ENCODE measurements at regions not wholly inside any gene's neighbourhood (a gene's known extent, or its start where the extent isn't known, plus 50 kb on each side); places are given as distances from the start of the nearest gene placed in this dataset.
A peak's percentile ranks its signal among the peaks of the same experiment; 100 is the strongest.

GRCh38 chr18:22817844-22818243, 115.3 kb upstream of the RBBP8 start:
- Histone ChIP-seq H3K27ac (no peak overlapping the region), H3K36me3 (no peaks in the 10 kb centered on the region), H3K27me3 (peaks cover 0 to 11% (median 0%) of the 10 kb centered on the region in 4 donors), H3K9me3 (no peaks in the 10 kb centered on the region), H3K4me1 (peaks cover 0 to 37% (median 0%) of the 10 kb centered on the region in 3 donors), H3K4me3 (no peak overlapping the region)
- DNase-seq: no peak
- intact Hi-C loops (cut with DNase I): no loop called here
- TF ChIP-seq CTCF (IDR thresholded peaks at IDR 0.05): no peak
- no peak for TF ChIP-seq POLR2A (IDR thresholded peaks at IDR 0.05)
- WGBS, 2 donors: 23 to 30% methylated on average over 1 of the region's 1 CpG

GRCh38 chr18:22822024-22822423, 111.1 kb upstream of the RBBP8 start:
- no peak for DNase-seq
- WGBS, 2 donors: 18 to 27% methylated on average over 3 of the region's 3 CpGs
- intact Hi-C loops (cut with DNase I): no loop called here

GRCh38 chr18:22822841-22823508, 110.2 kb upstream of the RBBP8 start:
- H3K27me3 ChIP-seq: peaks cover 0 to 10% (median 0%) of the 10 kb centered on the region in 4 donors
- peaks cover 0 to 35% (median 0%) of the 10 kb centered on the region in 3 donors for H3K4me1 ChIP-seq
- intact Hi-C loops (cut with DNase I): no loop called here
- no peaks in the 10 kb centered on the region for H3K9me3 ChIP-seq
- H3K36me3 ChIP-seq: no peaks in the 10 kb centered on the region
- TF ChIP-seq CTCF (IDR thresholded peaks at IDR 0.05) (no peak), POLR2A (IDR thresholded peaks at IDR 0.05) (no peak)
- no peak for DNase-seq
- H3K4me3 ChIP-seq: no peak overlapping the region
- 76 to 78% methylated on average over 3 of the region's 3 CpGs for WGBS, 2 donors
- H3K27ac ChIP-seq: no peak overlapping the region

More at GRCh38 chr18:22822024-22822423, 111.1 kb upstream of the RBBP8 start:
- H3K4me3 ChIP-seq: no peak overlapping the region
- no peaks in the 10 kb centered on the region for H3K9me3 ChIP-seq
- H3K4me1 ChIP-seq: peaks cover 0 to 29% (median 0%) of the 10 kb centered on the region in 3 donors
- H3K36me3 ChIP-seq: no peaks in the 10 kb centered on the region
- H3K27ac ChIP-seq: no peak overlapping the region
- peaks cover 0 to 10% (median 0%) of the 10 kb centered on the region in 4 donors for H3K27me3 ChIP-seq
- no peak for TF ChIP-seq POLR2A (IDR thresholded peaks at IDR 0.05)
- TF ChIP-seq CTCF (IDR thresholded peaks at IDR 0.05): no peak

- H3K4me3 ChIP-seq: no peak overlapping the region
- intact Hi-C loops (cut with DNase I): no loop called here
- no peaks in the 10 kb centered on the region for H3K9me3 ChIP-seq
- WGBS, 2 donors: 24 to 31% methylated on average over 4 of the region's 4 CpGs
- H3K4me1 ChIP-seq: peaks cover 0 to 31% (median 0%) of the 10 kb centered on the region in 3 donors
- no peaks in the 10 kb centered on the region for H3K36me3 ChIP-seq
- TF ChIP-seq POLR2A (IDR thresholded peaks at IDR 0.05) (no peak), CTCF (IDR thresholded peaks at IDR 0.05) (no peak)
- peak overlapping the region; percentile 1 to 55 (median 50) for H3K27ac ChIP-seq
- DNase-seq: no peak
- H3K27me3 ChIP-seq: peaks cover 0 to 10% (median 0%) of the 10 kb centered on the region in 4 donors
Observed at GRCh38 chr18:22826726-22827125, 106.4 kb upstream of the RBBP8 start.

- no peaks in the 10 kb centered on the region for H3K36me3 ChIP-seq
- peaks cover 0 to 26% (median 0%) of the 10 kb centered on the region in 3 donors for H3K4me1 ChIP-seq
- TF ChIP-seq CTCF (IDR thresholded peaks at IDR 0.05) (no peak), POLR2A (IDR thresholded peaks at IDR 0.05) (no peak)
- H3K27me3 ChIP-seq: peaks cover 0 to 10% (median 0%) of the 10 kb centered on the region in 4 donors
- intact Hi-C loops (cut with DNase I): no loop called here
- H3K27ac ChIP-seq: peak overlapping the region; percentile 1 to 54 (median 50)
- H3K4me3 ChIP-seq: no peak overlapping the region
- no peaks in the 10 kb centered on the region for H3K9me3 ChIP-seq
- DNase-seq: no peak
- WGBS, 2 donors: 50 to 59% methylated on average over 3 of the region's 3 CpGs
Observed at GRCh38 chr18:22827216-22827615, 105.9 kb upstream of the RBBP8 start.

All from esophagus squamous epithelium (tissue), 5 donors.